Kidney epithelial cell (primary cell): ENCODE measurements at regions not wholly inside any gene's neighbourhood (a gene's known extent, or its start where the extent isn't known, plus 50 kb on each side); places are given as distances from the start of the nearest gene placed in this dataset.
"Not testable (repeated sequence)": the region's sequence is repeated elsewhere in the genome, so short reads cannot be mapped to it uniquely, and the experiment has no call there.

ENCODE experiments used
- DNase-seq: peaks from one replicate; pipeline ENCODE4 v3.0.0-alpha.2; 2010; ENCODE audit warnings: low read depth
- H3K27me3 ChIP-seq: 2 replicates; pipeline ENCODE4 v1.6.0; 2011; ENCODE audit warnings: low read length; ENCODE audit not compliant: control insufficient read depth, insufficient read depth
- H3K36me3 ChIP-seq: 2 replicates; pipeline ENCODE4 v1.5.1; 2011; ENCODE audit warnings: low read length; ENCODE audit not compliant: control insufficient read depth, insufficient read depth
- H3K4me3 ChIP-seq: 2 replicates; pipeline ENCODE4 v1.5.1; 2011; ENCODE audit warnings: low read depth, mild to moderate bottlenecking, control low read depth, low read length
- TF ChIP-seq, protein P1 (sequence below): IDR thresholded peaks from 2 replicates; pipeline ENCODE4 v1.5.1; 2011; ENCODE audit warnings: mild to moderate bottlenecking, moderate library complexity, low read length, control low read depth, inconsistent platforms; ENCODE audit not compliant: insufficient read depth, poor library complexity, severe bottlenecking

DNA sequence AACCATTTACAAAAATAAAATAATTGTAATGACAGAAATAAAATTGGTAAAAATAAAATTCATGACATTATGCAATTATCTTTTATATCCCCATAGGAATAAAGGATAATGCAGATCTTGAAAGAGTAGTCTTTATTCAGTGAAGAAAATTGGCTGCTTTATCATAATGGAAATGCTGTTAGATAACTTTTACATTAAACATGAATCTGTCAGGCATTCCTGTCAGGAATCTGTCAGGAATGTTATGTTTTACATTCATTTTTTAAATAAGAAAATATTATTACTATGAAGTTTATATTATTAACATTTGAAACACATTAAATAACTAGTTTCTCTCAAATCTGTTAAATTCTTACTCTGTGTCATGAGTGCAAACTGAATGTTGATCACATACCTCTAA, 1024.7 kb upstream of the TMEFF2 start:
- H3K27me3 ChIP-seq, result no peaks in the 10 kb centered on the region
- TF ChIP-seq, protein P1, sequence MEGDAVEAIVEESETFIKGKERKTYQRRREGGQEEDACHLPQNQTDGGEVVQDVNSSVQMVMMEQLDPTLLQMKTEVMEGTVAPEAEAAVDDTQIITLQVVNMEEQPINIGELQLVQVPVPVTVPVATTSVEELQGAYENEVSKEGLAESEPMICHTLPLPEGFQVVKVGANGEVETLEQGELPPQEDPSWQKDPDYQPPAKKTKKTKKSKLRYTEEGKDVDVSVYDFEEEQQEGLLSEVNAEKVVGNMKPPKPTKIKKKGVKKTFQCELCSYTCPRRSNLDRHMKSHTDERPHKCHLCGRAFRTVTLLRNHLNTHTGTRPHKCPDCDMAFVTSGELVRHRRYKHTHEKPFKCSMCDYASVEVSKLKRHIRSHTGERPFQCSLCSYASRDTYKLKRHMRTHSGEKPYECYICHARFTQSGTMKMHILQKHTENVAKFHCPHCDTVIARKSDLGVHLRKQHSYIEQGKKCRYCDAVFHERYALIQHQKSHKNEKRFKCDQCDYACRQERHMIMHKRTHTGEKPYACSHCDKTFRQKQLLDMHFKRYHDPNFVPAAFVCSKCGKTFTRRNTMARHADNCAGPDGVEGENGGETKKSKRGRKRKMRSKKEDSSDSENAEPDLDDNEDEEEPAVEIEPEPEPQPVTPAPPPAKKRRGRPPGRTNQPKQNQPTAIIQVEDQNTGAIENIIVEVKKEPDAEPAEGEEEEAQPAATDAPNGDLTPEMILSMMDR, result no peak
- no peaks in the 10 kb centered on the region for H3K36me3 ChIP-seq
- DNase-seq, result no peak
- no peak overlapping the region for H3K4me3 ChIP-seq

DNA sequence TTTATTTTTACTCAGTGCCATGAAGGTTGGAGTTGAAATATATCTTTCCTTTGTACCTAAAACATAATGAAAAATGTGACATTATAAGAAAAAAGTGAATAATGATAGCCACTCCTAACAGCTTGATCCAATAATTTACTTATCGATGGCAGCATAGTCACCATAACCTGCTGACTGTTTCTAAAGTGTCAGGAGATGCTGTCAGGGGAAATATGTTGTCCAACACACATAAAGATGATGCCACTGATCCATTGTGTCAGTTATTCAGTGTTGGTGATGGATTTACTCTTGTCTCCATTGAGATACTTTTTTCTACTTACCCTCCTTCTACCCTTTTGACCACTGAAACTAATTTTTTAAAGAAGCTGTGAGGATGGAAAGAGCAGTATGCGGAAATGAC, 1006.9 kb upstream of the TMEFF2 start:
- TF ChIP-seq, protein P1, result no peak
- DNase-seq, result no peak
- Histone ChIP-seq H3K4me3 (no peak overlapping the region), H3K27me3 (no peaks in the 10 kb centered on the region), H3K36me3 (no peaks in the 10 kb centered on the region)

DNA sequence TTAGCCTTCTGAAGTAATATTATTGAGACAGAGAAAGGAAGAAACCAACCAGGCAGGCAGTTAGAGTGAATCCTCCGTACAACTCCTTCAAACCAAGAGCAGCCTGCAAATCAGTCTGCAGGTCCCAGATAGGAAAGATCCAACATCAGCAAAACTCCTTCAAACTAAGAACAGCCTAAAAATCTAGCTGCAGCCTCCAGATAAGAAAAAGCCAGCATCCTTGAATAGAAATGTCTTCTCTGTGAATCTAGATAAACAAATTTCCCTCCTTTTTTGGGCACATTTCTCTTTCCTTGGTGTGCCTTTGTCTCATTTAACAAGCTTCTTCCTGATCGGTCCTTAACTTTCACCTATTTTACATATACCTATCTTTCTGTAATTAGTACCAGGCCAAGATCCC, 1004.6 kb upstream of the TMEFF2 start:
- DNase-seq, result no peak
- Histone ChIP-seq H3K36me3 (no peaks in the 10 kb centered on the region), H3K27me3 (no peaks in the 10 kb centered on the region), H3K4me3 (no peak overlapping the region)
- TF ChIP-seq, protein P1, result no peak

DNA sequence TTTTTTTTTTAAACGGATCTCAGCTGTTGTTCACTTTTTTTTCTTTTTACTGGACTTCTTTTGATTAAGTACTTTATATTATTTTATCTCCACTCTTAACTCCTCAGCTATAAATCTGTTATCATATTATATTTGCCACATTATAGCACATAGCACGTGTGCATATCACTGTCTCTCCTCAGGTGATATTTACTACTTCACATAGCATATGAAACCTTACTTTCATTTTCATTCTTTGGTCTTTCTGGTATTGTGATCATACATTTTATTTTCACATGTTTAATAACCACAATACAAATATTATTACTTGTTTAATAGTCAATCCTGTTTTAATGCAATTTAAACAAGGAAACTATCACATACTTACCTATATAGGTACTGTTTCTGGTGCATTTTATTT, 993.1 kb upstream of the TMEFF2 start:
- H3K27me3 ChIP-seq, result no peaks in the 10 kb centered on the region
- no peak overlapping the region for H3K4me3 ChIP-seq
- TF ChIP-seq, protein P1, result no peak
- DNase-seq, result no peak
- H3K36me3 ChIP-seq, result no peaks in the 10 kb centered on the region

DNA sequence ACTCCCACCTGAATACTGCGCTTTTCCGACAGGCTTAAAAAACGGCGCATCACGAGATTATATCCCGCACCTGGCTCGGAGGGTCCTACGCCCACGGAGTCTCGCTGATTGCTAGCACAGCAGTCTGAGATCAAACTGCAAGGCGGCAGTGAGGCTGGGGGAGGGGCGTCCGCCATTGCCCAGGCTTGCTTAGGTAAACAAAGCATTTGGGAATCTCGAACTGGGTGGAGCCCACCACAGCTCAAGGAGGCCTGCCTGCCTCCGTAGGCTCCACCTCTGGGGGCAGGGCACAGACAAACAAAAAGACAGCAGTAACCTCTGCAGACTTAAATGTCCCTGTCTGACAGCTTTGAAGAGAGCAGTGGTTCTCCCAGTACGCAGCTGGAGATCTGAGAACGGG, 976.2 kb upstream of the TMEFF2 start:
- DNase-seq, H3K4me3 ChIP-seq, H3K36me3 ChIP-seq, H3K27me3 ChIP-seq: not testable (repeated sequence)

DNA sequence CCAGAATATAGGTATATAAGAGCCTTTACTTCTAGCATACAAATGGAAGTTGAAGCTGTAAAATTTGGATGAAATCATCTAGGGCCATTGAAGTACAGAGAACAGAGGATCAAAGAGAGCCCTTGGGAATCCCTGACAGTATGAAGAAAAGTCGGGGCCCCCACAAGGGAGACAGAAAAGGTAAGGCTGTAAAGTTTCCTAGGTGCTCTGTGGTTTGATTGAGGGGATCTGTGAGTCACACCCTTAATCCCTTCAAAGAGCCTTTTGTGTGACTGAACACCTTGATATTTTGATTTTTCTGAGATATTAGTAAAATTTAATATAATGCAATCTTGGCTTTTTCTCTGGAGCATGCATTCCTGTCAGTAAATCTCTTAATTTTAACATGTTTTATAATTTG, 961.7 kb upstream of the TMEFF2 start:
- Histone ChIP-seq H3K36me3 (no peaks in the 10 kb centered on the region), H3K4me3 (no peak overlapping the region), H3K27me3 (no peaks in the 10 kb centered on the region)
- TF ChIP-seq, protein P1, result no peak
- DNase-seq, result no peak
